PFSK-1 (cell line): ENCODE measurements at regions not wholly inside any gene's neighbourhood (a gene's known extent, or its start where the extent isn't known, plus 50 kb on each side); places are given as distances from the start of the nearest gene placed in this dataset.

Source experiments
- FOXP2 ChIP-seq: optimal IDR thresholded peaks from 2 replicates; pipeline ENCODE3; 2011; ENCODE audit warnings: borderline replicate concordance, control low read depth, inconsistent platforms; ENCODE audit not compliant: insufficient read depth; ENCODE audit errors: extremely low read length, extremely low read depth
- POLR2AphosphoS5 ChIP-seq: IDR thresholded peaks from 2 replicates; pipeline ENCODE4 v1.6.1; 2012; ENCODE audit warnings: low read depth, mild to moderate bottlenecking, control low read depth, low read length, moderate library complexity
- REST ChIP-seq, 2 experiments: IDR thresholded peaks; 2 replicates each; pipeline versions ENCODE4 v1.6.1 to v1.8.0; 2011 to 2012; ENCODE audit warnings: low read depth in 2 of 2, low read length in 2 of 2, control low read depth in 1 of 2, inconsistent platforms in 1 of 2, mild to moderate bottlenecking in 1 of 2, moderate library complexity in 1 of 2; ENCODE audit not compliant: insufficient read depth in 1 of 2
- SIN3A ChIP-seq: IDR thresholded peaks from 2 replicates; pipeline ENCODE4 v1.6.1; 2012; ENCODE audit warnings: mild to moderate bottlenecking, low read length, moderate library complexity, borderline replicate concordance; ENCODE audit not compliant: insufficient read depth
- TAF1 ChIP-seq: IDR thresholded peaks from 2 replicates; pipeline ENCODE4 v1.6.1; 2012; ENCODE audit warnings: low read length, control low read depth, borderline replicate concordance; ENCODE audit not compliant: insufficient read depth

- TF ChIP-seq REST (IDR thresholded peaks at IDR 0.05; ENCODE audit: insufficient read depth in 1 of 2, low read depth in 2 of 2, low read length in 2 of 2) (no peak), POLR2AphosphoS5 (no peak), TAF1 (no peak), SIN3A (no peak), FOXP2 (no peak)
Observed at GRCh38 chr6:139643986-139644385, 269.5 kb upstream of the CITED2 start.
